Adrenal gland (tissue), 5 donors: ENCODE measurements at regions not wholly inside any gene's neighbourhood (a gene's known extent, or its start where the extent isn't known, plus 50 kb on each side); places are given as distances from the start of the nearest gene placed in this dataset.

Source experiments
- POLR2A ChIP-seq, 2 donors: fragments of 450-650 bp; IDR thresholded peaks; one replicate each; pipeline ENCODE4 v1.6.1; 2017; ENCODE audit warnings: antibody characterized with exemption in 2 of 2, mild to moderate bottlenecking in 2 of 2, moderate library complexity in 1 of 2
- TF ChIP-seq, protein P1 (sequence below), 6 experiments: fragments of 450-650 bp in 4 of 6; fragments of 200-600 bp in 2 of 6; sonication (generic) in 1 of 6; IDR thresholded peaks; 1 replicate in 5 of 6; 2 replicates in 1 of 6; pipeline versions ENCODE4 v1.5.1 to v1.8.0; 2016 to 2021; ENCODE audit warnings: antibody characterized with exemption in 6 of 6, mild to moderate bottlenecking in 2 of 6, moderate library complexity in 1 of 6
- donor health status: DM: no; HTN: no; CAD: no.

- TF ChIP-seq POLR2A (IDR thresholded peaks at IDR 0.05) = no peak
- TF ChIP-seq, protein P1, sequence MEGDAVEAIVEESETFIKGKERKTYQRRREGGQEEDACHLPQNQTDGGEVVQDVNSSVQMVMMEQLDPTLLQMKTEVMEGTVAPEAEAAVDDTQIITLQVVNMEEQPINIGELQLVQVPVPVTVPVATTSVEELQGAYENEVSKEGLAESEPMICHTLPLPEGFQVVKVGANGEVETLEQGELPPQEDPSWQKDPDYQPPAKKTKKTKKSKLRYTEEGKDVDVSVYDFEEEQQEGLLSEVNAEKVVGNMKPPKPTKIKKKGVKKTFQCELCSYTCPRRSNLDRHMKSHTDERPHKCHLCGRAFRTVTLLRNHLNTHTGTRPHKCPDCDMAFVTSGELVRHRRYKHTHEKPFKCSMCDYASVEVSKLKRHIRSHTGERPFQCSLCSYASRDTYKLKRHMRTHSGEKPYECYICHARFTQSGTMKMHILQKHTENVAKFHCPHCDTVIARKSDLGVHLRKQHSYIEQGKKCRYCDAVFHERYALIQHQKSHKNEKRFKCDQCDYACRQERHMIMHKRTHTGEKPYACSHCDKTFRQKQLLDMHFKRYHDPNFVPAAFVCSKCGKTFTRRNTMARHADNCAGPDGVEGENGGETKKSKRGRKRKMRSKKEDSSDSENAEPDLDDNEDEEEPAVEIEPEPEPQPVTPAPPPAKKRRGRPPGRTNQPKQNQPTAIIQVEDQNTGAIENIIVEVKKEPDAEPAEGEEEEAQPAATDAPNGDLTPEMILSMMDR (IDR thresholded peaks at IDR 0.05) = no peak
Measured at GRCh38 chr13:53255795-53256194, 227.2 kb downstream of the OLFM4 start.
